CD4-positive, alpha-beta T cell treated with Interleukin-6 at 100 ng/mL for 8 hours (primary cell): ENCODE measurements at regions not wholly inside any gene's neighbourhood (a gene's known extent, or its start where the extent isn't known, plus 50 kb on each side); places are given as distances from the start of the nearest gene placed in this dataset.

Source experiments
- DNase-seq: peaks from one replicate; pipeline ENCODE4 v3.0.0-alpha.2; 2020; ENCODE audit warnings: mixed read lengths, low spot score

DNA sequence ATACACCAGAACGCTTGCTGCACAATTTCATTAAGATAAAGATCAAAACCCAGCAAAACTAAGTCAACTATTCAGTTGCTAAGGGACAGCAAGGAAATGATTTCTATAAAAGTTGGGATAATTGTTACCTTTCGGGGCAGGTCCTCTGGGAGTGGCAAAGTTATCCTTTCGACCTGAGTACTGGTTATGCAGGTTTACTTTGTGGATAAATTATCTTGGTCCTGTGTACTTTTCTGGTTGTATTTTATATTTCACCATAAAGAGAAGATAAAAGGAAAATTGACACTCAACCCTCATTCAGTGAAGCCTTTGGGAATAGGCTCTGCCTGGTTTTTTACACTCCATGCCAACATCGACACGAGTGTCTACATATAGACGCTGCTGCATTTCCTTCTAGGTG, 146.5 kb downstream of the SYK start:
- no peak for DNase-seq

DNA sequence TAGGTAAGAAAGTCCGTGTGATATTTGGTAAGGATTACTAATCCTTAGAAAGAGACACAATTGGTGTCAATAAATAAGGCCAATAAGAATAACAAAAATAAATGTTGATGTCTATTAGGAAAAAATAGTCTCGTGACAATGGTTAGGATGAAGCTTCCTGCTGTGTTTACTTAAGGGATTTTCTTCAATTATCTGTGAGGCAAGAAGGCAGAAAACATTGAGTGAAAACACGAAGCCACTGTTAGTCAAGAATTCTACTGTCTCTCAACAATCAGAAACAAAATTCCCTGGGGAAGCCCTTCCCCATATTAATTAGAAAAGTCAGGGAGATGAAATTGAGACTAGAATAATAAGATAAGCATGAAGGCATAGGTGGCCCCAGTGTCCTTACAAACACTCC, 149.0 kb downstream of the SYK start:
- no peak for DNase-seq

DNA sequence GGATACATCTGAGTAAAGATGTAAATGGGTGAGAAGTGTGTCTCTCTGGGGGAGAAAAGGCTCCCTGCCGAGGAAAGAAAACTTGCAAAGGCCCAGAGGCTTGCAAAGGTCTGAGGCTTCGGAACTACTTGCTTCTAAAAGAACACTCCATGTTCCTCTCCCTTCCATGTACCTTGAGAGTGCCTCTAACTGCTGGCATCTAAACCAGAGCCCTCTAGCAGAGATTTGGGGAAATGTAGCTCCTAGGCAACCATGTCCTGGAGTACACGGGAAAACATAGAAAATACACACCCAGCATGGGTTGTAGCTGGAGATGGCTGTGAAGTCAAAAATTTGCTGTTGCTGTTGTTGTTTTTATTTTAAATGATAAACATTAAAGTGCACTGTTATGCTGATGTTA, 151.6 kb downstream of the SYK start:
- DNase-seq, result no peak

DNA sequence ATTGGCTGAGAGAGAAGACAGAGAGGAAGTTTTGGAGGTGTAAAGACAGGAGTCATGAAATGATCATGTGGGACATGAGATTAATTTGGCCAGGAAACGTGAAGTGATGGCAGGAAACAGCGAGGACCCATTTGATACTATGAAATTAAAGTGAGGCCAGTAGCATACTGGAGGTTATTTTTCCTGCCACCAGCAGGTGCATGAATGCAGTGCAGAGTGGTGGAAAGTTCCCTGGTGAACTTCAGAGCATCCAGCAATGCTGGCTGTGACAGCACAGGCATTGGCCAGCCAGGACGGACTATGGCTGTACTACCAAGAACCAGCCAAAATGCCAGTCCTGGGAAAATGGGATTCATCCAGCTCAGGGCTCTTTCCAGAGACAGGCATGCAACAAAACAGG, 152.2 kb downstream of the SYK start:
- DNase-seq, result no peak

DNA sequence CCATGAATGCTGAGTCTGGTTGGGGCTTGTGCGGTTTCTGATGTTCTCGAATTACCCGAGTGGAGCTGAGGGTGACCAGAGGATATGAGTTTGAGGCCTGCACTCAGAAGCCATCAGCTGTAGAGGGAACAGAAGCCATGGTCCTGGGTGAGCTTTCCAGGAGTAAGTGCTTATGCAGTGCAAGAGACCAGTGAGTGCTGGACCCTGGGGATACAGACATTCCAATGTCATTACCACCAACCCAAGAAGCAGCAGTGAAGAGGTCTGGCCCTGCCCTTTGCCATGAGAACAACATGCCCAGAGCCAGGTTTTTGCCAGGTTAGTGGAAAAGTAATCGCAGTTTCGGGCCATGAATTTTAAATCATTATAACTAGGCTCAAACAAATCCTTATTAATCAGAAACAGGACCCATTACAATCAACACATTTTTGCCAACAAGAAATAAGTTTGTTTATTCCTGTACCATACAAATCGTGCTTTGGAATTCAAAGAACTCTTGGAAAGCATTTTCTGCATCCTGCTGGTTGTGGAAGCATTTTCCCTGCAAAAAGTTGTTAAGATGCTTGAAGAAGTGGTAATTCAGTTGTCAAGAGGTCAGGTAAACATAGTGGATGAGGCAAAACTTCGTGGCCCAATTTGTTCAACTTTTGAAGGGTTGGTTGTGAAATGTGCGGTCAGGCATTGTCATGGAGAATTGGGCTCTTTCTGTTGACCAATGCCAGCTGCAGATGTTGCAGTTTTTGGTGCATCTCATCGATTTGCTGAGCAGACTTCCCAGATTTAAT, 154.6 kb downstream of the SYK start:
- DNase-seq, result no peak

DNA sequence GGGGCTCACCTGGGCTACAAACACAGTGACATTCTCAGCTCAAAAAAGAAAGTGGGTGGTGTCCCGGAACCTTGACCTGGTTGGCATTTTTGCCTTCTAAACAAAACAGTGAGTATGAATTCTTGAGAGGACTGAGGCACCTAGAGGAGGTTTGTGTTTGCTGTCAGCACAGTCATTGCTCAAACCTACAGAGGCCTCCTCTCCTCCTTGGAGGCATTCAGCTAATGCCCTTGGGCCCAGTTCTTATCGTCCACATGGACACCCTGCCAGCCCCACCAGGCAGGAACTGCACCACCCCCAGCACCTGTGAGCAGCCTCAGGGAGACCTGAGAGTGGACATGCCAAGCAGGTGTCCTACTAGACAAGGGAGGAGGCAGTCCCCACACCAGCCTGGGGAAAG, 156.7 kb downstream of the SYK start:
- DNase-seq, result no peak

DNA sequence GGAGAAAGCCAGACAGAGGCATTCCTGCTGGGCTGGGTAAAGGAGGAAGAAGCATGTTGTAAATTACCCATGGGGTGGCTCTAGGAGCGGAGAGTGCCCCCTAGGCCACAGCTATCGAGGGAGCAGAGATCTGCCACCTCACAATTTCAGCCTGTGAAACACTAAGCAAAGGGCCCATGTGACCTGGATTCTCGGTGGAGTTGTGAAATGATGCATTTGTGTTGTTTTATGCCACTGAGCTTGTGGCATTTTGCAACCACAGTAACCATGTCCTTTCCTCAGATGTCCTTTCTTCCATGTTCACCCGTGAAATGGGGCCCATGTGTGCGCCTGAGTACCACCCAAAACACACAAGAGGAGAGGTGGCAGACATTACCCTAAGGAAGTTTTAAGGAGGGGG, 159.3 kb downstream of the SYK start:
- DNase-seq, result no peak

DNA sequence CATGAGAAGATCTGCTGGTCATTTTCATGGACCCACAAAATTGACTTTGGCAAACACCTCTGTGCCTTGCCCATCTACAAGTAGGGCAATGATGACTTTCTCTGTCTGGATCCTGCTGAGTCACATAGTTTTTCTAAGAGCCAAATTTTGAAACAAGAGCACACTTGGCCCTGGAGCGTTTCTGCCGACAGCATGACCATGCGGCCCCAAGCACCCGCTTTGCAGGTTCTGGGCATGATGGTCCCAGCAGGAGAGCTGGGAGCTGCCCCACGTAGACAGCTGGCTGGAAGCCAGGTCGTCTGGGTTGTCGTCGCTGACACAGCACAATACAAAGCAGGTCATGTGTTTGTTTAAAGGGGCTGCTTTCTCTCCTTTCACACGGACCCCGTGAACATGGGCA, 159.8 kb downstream of the SYK start:
- DNase-seq, result no peak

DNA sequence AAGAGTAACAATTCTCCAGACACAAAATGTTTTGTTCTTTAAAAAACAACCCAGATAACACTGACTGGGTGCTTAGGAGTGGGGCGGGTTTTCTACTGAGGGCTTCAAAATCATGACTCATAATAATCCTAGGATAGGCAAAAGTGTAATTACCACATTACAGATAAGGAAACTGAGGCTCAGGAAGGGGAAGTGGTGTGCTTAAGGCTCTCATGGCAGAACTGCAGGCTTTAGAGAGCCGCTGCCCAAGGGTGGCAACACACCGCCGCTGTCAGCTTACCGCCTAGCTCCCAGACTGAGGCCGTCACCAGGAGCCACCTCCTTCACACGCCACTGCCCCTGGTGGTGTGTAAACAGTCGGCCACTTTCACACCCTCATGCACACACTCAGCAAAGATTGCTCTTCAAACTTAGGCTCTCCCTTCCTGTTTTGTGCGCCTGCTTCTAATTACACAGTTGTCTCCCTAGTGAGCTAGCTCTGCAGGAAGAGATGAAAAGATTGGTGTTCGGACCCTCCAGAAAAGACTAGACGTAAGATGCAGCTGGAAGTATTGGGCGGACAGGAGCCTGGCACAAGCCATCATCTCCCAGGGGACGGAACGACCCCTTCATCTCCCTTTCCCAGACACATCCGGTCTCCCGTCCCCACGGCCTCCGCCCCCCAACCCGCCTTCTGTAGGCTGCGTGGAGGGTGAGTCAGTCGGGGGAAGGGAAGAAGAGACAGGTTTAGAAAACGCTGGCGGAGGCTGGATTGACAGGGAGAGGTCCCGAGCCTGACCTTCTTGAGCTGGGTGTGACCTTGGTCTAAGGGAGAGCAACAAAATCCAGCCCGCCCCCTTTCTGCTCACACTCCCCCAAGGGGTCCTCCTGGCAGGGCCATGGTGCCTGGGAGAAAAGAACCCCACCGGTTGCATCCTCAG, 162.7 kb downstream of the SYK start:
- no peak for DNase-seq

DNA sequence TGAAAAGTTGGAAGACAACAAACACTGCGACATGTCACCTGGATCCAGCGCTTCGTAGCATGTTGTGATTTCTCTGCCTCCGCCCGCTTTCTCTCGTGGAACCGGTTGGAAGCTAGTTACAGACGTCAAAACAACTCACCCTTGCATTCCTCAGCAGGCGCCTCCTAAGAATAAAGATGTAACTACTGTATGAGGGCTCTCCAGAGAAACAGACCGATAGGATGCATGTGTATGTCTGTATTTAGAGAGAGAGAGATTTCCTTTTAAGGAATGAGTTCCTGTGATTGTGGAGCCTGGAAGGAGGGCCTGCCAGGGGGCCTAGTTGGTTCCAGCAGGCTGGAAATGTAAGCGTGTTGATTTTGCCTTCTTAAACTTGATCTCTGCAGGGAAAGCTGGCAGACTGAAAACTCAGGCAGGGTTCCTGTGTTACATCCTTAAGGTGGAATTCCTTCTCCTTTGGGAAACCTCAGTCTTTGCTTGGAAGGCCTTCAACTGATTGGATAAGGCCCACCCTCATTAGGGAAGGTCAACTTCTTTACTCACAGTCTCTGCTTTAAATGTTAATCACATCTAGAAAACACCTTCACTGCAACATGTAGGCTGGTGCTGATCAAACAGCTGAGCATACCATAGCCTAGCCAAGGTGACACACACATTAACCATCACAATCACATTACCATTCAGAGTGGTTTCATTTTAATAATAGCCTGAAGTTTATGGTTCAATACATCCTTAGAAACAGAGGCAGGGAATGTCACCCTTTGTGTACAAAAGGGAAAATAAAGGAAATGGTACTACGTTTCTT, 163.8 kb downstream of the SYK start:
- DNase-seq, result no peak

DNA sequence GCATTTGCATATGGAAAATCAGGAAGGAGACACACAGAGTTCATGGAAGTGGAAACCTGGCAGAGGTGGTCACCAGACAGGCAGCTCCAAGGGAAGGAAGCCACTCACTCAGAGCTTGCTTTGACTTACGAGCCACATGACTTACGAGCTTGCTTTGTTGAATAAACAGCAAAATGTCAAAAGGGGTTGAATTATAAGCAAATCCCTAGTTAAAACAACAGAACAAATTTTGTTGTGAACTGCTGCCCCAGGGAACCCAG, 164.3 kb downstream of the SYK start:
- no peak for DNase-seq

DNA sequence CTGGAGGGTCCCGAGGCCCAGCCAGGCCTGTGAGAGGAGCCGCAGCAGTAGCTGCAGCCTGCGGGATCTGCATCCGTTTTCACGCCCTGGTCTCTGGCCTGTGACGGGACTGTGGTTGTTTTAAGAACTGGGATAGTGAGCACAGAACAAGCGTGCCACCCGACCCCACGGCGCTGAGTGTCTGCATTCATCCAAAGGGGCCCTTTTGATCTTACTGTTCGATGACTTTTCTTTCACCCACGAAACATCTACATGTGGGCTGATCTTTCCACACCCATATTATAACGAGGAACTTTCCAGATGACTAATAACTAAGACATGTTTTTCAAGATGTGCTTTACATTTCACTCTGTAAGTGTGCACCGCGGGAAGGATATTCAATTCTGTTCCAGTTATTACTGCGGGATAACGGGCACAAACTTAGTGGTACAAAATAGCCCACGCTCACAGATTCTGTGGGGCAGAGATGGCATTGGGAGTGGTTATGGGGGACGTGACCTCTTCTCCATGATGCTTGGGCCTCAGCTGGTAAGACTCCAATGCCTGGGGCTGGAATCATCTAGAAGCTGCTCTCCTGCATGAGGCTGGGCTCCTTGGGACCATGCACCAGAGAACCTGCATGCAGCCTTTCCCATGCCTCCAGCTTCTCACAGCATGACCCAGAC, 165.0 kb downstream of the SYK start:
- no peak for DNase-seq

DNA sequence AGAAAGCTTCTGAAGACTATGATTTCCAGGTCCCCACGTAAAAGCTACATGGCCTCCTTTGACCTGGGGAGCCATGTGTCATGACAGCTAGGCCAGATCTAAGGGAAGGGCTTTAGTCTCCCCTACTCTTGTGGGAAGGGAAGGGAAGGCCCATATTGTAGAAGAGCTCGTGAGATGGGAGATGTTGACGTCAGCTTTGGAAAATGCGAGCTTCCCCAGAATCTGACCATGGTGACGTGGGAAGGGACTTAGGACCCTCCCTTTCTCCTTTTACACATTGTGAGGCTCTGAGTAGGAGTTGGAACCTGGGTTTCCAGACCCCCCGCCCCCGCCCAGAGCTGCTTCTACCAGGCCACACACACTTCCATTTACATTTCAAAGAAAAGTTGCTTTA, 165.5 kb downstream of the SYK start:
- DNase-seq, result no peak

DNA sequence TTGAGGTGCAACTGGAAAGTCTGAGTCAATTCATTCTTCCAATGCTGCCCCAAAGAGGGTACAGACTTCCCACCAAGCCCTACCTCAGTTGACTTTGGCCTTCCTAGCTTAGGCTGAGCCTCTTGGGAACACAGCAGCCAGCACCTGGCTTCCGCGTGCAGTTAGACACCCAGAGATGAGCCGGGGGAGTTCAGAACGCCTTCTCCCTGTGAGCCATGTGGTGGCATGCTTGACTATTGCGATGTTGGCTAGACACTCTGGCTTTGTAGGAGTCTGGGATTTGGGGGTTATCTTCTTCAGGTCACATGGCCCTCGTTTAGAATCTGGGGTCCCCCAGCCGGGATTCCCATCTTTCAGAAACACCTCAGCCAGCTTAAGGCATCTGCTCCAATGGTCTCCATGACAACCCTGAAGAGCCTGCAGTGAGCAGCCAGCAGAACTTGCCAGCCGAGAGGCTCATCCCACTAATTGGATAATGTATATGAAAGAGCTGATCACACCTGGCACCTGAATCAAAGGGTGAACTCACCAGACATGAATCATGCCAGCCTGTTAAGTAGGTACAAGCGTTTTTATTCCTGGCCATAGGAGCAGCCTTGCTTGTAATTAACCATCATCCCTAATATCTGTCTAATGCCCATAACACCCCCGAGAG, 167.5 kb downstream of the SYK start:
- DNase-seq, result no peak

DNA sequence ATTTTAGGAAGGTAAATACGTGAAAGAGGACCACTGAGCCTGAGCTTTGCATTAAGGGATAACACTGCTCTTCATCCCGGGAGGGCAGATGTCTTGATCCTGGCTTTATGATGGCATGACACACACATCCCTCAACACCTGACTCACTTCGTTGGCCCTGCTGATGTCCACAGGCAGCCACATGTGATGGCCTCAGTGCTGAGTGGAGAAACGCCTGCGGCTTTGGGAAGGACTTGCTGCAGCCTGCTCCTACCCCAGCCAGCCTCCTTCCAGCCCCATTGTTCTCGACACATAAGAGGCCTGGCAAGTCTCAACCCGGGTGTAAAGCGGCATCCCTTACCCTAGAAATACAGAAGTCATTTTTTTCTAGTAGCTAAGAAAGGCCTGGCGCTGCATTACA, 169.0 kb downstream of the SYK start:
- DNase-seq, result no peak

DNA sequence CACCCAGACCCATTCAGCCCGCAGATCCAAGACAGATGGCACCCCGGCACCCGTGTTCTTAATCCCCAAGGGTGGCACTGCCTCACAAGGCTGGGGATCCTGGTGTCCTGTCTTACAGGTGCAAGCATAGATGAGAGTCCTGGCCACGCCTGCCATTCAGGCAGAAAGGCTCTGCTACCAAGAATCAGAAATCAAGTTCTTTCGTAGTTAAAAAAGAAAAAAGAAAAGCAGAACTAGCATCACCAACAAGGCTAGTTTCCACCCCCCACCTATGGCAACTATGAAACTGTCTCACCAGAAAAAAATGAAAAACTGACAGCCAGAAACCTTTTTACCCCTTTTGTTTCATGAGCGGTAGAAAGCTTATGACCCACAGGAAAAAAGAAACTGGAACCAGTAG, 170.4 kb downstream of the SYK start:
- DNase-seq, result no peak

DNA sequence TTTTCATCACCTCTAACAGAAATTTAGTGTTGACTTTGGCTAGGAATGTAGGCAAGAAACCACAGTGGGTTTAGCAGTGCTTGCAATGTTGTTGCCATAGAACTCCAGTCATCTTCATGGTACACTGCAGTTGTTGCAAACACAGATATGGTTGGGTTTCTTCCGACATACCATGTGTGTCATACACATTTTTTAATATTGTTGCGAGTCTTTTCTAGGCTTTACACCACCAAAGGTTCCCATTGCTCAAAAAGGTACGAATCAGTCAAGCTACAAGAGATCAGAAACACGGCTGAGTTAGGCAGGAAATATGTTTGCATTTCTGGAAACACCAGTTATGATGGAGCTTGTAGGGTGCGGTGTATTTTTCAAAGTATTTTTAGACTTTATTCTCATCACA, 172.4 kb downstream of the SYK start:
- DNase-seq, result no peak

DNA sequence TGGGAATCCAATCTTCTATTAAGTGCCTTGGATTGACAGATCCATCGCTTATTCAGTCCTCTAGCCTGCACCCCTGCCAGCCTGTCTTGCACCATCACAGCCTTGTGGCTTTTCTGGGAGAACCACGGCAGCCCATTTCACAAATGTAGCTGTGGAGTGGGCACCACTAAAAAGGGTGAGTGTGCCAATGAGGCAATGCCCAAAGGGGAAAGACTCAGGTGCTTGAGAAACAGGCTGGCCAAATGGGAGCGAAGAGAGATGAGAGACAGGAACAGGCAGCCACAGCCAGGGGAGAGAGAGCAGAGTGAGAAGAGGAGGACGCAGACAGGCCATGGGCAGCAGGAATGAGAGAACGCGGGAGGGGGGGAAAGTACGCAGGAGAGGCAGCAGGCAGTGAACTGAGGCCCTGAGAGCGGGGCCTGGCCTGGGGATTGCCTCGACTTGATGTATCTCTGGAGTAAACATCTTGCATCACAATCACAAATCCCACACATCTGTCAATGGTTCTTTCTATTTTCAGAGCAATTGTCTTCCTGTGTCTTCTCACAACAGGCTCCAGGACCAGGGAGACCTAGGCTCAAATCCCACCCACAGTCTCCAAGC, 173.1 kb downstream of the SYK start:
- no peak for DNase-seq

DNA sequence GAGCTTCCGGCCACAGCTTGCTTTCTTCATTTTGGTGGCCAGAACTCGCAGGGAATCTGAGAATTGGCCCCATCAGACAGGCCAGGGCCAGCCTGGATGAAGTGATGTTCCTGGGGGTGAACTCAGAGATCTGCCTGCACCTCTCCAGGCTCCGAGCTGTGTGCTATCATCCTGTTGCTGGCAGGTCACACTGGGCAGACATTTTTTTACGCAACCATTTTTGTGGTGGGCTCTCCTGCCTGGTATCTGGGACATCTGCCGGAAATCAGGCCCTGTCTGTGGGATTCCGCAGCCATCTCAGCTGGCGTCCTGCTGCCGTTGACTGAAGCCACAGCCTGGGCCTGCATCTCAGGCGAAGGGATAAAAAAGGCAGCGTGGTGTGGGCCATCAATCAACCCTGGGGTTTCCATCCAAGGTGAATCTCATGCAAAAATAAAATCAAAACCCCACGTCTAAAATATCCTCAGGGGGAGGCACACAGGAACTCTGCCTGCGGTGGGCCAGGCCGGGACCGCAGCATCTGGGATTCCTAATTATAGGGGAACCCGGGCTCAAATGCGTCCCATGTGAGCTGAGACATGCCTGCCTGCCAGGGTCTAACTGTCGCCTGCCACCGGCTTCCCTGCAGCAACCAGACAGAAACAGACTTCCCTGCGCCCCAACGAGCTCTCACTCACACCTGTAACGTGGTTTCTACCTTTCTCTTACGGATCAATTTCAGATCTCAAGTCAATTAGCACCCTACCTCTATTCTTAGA, 174.3 kb downstream of the SYK start:
- DNase-seq, result no peak

DNA sequence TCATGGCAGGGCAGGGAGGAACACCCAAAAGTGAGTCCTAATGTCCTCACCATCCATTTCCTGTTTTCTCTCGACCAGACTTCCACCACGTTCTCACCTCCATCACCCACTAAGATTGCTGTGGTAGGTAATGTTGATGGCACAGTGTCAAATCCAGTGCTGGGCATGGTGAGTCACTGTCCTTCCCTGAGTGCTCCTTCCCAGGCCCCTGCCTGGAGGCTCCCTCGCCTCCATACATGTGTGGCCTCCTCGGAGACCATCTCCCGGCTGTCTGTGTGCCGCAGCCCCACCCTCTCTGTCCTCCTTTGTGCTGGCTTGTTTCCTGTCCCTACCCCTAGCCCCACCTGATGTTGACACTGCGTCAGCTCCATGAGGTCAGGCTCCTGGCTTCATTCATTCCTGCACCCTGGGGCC, 177.5 kb downstream of the SYK start:
- DNase-seq, result no peak

DNA sequence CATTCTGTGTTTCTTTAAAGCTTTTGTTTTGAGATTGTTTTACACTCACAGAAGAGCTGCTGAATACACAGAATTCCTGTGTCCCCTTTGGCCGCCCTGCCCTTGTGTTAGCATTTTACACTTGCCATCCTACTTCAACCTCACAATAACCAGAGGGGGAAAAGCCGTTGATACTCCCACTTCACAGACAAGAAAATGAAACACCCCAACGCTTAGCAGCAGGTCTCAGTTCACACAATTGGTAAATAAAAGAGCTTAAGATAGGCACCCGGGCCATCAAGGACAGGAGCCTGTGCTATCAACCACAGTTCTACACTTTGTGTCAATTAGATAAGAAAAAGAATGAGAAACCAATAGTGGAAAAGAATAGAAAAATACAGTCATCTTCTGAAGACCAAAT, 178.0 kb downstream of the SYK start:
- no peak for DNase-seq
